SK-N-SH treated with all-trans-retinoic acid at 6 μM for 48 hours (cell line): ENCODE measurements at regions not wholly inside any gene's neighbourhood (a gene's known extent, or its start where the extent isn't known, plus 50 kb on each side); places are given as distances from the start of the nearest gene placed in this dataset.

Source experiments
- ATAC-seq: fragments of 200-7000 bp; cut with Tn5 transposase; 3 replicates; pipeline ENCODE4 v1.9.1; 2020; ENCODE audit warnings: mild to moderate bottlenecking, moderate library complexity
- ARNTL ChIP-seq: fragments of 450-650 bp; formaldehyde crosslinking; IDR thresholded peaks from 2 replicates; pipeline ENCODE4 v1.5.0; 2020; ENCODE audit warnings: low read depth, mild to moderate bottlenecking, moderate library complexity, borderline replicate concordance
- BACH2 ChIP-seq: fragments of 250-450 bp; sonication (Bioruptor Pico); IDR thresholded peaks from 2 replicates; pipeline ENCODE4 v1.9.0; 2021; ENCODE audit warnings: mild to moderate bottlenecking, borderline replicate concordance
- CSDC2 ChIP-seq: fragments of 250-450 bp; sonication (Bioruptor Pico); IDR thresholded peaks from 2 replicates; pipeline ENCODE4 v1.5.0; 2020; ENCODE audit warnings: mild to moderate bottlenecking, moderate library complexity
- ESRRG ChIP-seq: fragments of 250-450 bp; sonication (Bioruptor Pico); IDR thresholded peaks from 2 replicates; pipeline ENCODE4 v1.6.1; 2021; ENCODE audit warnings: mild to moderate bottlenecking
- GLIS3 ChIP-seq: fragments of 250-450 bp; sonication (Bioruptor Pico); IDR thresholded peaks from 2 replicates; pipeline ENCODE4 v1.5.0; 2020; ENCODE audit warnings: mild to moderate bottlenecking, moderate library complexity
- ISL1 ChIP-seq: fragments of 250-450 bp; sonication (Bioruptor Pico); IDR thresholded peaks from 2 replicates; pipeline ENCODE4 v2.1.2; 2022; ENCODE audit warnings: mild to moderate bottlenecking, moderate library complexity
- OSR1 ChIP-seq: fragments of 250-450 bp; sonication (Bioruptor Pico); IDR thresholded peaks from 2 replicates; pipeline ENCODE4 v1.8.0; 2022; ENCODE audit warnings: moderate library complexity, mild to moderate bottlenecking, inconsistent platforms
- PPARA ChIP-seq: fragments of 250-450 bp; sonication (Bioruptor Pico); IDR thresholded peaks from 2 replicates; pipeline ENCODE4 v1.5.0; 2020; ENCODE audit warnings: mild to moderate bottlenecking, borderline replicate concordance
- RARB ChIP-seq: fragments of 250-450 bp; sonication (Bioruptor Pico); IDR thresholded peaks from 2 replicates; pipeline ENCODE4 v1.8.0; 2021; ENCODE audit warnings: mild to moderate bottlenecking, moderate library complexity
- SNAI2 ChIP-seq: fragments of 250-450 bp; sonication (Bioruptor Pico); IDR thresholded peaks from 2 replicates; pipeline ENCODE4 v1.5.0; 2020; ENCODE audit warnings: mild to moderate bottlenecking, moderate library complexity
- TCF4 ChIP-seq: fragments of 250-450 bp; sonication (Bioruptor Pico); IDR thresholded peaks from 2 replicates; pipeline ENCODE4 v1.8.0; 2021; ENCODE audit warnings: mild to moderate bottlenecking, moderate library complexity, borderline replicate concordance
- TOX ChIP-seq: fragments of 250-450 bp; sonication (Bioruptor Pico); IDR thresholded peaks from 2 replicates; pipeline ENCODE4 v1.8.0; 2021; ENCODE audit warnings: mild to moderate bottlenecking, moderate library complexity, borderline replicate concordance
- ZC3H10 ChIP-seq: fragments of 250-450 bp; sonication (Bioruptor Pico); IDR thresholded peaks from 2 replicates; pipeline ENCODE4 v1.5.1; 2021; ENCODE audit warnings: mild to moderate bottlenecking, moderate library complexity
- ZFP3 ChIP-seq: fragments of 250-450 bp; sonication (Bioruptor Pico); IDR thresholded peaks from 2 replicates; pipeline ENCODE4 v1.5.0; 2020; ENCODE audit warnings: mild to moderate bottlenecking, moderate library complexity
- ZFP30 ChIP-seq: fragments of 450-650 bp; formaldehyde crosslinking; IDR thresholded peaks from 2 replicates; pipeline ENCODE4 v1.5.0; 2022; ENCODE audit warnings: mild to moderate bottlenecking, moderate library complexity
- ZNF565 ChIP-seq: fragments of 450-650 bp; formaldehyde crosslinking; conservative IDR thresholded peaks from 2 replicates; pipeline ENCODE4 v1.5.0; 2020; ENCODE audit warnings: low read depth, mild to moderate bottlenecking, moderate library complexity
- ZNF70 ChIP-seq: fragments of 450-650 bp; formaldehyde crosslinking; IDR thresholded peaks from 2 replicates; pipeline ENCODE4 v1.5.0; 2020; ENCODE audit warnings: mild to moderate bottlenecking, moderate library complexity
- ZNF8 ChIP-seq: fragments of 450-650 bp; formaldehyde crosslinking; IDR thresholded peaks from 2 replicates; pipeline ENCODE4 v1.5.0; 2020; ENCODE audit warnings: mild to moderate bottlenecking, moderate library complexity
- TF ChIP-seq, protein P1 (sequence below): fragments of 250-450 bp; sonication (Bioruptor Pico); IDR thresholded peaks from 2 replicates; pipeline ENCODE4 v1.8.0; 2021; ENCODE audit warnings: low read depth, mild to moderate bottlenecking, moderate library complexity, borderline replicate concordance
- TF ChIP-seq, protein P2 (sequence below): fragments of 250-450 bp; sonication (Bioruptor Pico); IDR thresholded peaks from 2 replicates; pipeline ENCODE4 v1.5.1; 2020; ENCODE audit warnings: low read depth, mild to moderate bottlenecking, moderate library complexity
- TF ChIP-seq, protein P3 (sequence below): fragments of 250-450 bp; sonication (Bioruptor Pico); IDR thresholded peaks from 2 replicates; pipeline ENCODE4 v1.5.1; 2021; ENCODE audit warnings: mild to moderate bottlenecking, moderate library complexity
- TF ChIP-seq, protein P4 (sequence below): fragments of 250-450 bp; sonication (Bioruptor Pico); IDR thresholded peaks from 2 replicates; pipeline ENCODE4 v1.5.0; 2020; ENCODE audit warnings: mild to moderate bottlenecking, moderate library complexity

DNA sequence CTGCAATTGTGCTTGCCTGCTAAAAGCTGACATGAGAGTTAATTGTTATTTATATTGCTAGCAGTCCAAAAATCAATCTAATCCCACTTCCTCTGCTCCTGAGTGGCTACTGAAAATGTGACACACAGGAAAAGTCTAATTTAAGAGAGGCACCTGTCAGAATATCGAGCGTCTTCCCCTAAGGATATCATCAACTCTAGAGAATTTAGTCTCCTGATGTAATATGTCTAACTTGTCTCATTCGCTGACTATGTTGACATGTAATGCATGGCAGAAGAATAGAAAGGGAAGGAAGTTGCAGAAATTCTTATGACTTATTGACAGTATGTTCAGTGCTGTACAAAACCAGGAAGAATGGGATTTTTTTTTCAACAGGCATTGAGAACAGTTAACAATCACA lies 893.4 kb upstream of the CDH8 start:
- ATAC-seq = no peak
- TF ChIP-seq ZFP3 (CRISPR knock-in tag) (no peak), ESRRG (CRISPR knock-in tag) (no peak), BACH2 (CRISPR knock-in tag) (no peak), CSDC2 (CRISPR knock-in tag) (no peak), TCF4 (CRISPR knock-in tag) (no peak), ISL1 (no peak), RARB (CRISPR knock-in tag) (no peak), ARNTL (CRISPR knock-in tag) (no peak), OSR1 (no peak), ZNF8 (CRISPR knock-in tag) (no peak)
- TF ChIP-seq, protein P1, sequence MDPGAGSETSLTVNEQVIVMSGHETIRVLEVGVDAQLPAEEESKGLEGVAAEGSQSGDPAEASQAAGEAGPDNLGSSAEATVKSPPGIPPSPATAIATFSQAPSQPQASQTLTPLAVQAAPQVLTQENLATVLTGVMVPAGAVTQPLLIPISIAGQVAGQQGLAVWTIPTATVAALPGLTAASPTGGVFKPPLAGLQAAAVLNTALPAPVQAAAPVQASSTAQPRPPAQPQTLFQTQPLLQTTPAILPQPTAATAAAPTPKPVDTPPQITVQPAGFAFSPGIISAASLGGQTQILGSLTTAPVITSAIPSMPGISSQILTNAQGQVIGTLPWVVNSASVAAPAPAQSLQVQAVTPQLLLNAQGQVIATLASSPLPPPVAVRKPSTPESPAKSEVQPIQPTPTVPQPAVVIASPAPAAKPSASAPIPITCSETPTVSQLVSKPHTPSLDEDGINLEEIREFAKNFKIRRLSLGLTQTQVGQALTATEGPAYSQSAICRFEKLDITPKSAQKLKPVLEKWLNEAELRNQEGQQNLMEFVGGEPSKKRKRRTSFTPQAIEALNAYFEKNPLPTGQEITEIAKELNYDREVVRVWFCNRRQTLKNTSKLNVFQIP (CRISPR knock-in tag) = no peak

DNA sequence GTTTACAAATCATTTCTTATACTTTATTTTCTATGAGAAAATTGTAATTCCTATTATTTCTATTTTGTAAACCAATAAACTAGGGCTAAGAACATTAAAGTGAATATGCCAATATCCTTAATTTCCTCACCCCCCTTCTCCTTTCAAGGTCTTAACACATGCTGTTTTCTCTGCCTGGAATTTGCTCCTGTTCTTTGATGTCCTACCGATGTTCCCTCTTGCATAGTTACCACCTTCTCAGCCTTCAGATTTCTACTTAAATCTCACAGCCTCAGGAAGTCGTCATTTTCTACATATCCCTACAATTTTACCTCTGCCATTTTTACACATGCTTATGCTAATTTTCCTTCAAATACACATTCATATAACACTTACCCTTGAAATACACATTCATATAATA lies 890.9 kb upstream of the CDH8 start:
- TF ChIP-seq, protein P2, sequence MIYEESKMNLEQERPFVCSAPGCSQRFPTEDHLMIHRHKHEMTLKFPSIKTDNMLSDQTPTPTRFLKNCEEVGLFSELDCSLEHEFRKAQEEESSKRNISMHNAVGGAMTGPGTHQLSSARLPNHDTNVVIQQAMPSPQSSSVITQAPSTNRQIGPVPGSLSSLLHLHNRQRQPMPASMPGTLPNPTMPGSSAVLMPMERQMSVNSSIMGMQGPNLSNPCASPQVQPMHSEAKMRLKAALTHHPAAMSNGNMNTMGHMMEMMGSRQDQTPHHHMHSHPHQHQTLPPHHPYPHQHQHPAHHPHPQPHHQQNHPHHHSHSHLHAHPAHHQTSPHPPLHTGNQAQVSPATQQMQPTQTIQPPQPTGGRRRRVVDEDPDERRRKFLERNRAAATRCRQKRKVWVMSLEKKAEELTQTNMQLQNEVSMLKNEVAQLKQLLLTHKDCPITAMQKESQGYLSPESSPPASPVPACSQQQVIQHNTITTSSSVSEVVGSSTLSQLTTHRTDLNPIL (CRISPR knock-in tag) = no peak
- no peak for TF ChIP-seq ZC3H10 (CRISPR knock-in tag)
- no peak for TF ChIP-seq ESRRG (CRISPR knock-in tag)
- no peak for TF ChIP-seq ZFP30 (CRISPR knock-in tag)
- no peak for TF ChIP-seq TCF4 (CRISPR knock-in tag)
- no peak for TF ChIP-seq RARB (CRISPR knock-in tag)
- TF ChIP-seq GLIS3 (CRISPR knock-in tag) = no peak
- TF ChIP-seq ARNTL (CRISPR knock-in tag) = no peak
- TF ChIP-seq ZNF565 (CRISPR knock-in tag) = no peak
- no peak for TF ChIP-seq ZNF70 (CRISPR knock-in tag)
- no peak for TF ChIP-seq SNAI2
- TF ChIP-seq, protein P1 (CRISPR knock-in tag) = no peak
- TF ChIP-seq ISL1 = no peak
- TF ChIP-seq CSDC2 (CRISPR knock-in tag) = no peak
- TF ChIP-seq, protein P3, sequence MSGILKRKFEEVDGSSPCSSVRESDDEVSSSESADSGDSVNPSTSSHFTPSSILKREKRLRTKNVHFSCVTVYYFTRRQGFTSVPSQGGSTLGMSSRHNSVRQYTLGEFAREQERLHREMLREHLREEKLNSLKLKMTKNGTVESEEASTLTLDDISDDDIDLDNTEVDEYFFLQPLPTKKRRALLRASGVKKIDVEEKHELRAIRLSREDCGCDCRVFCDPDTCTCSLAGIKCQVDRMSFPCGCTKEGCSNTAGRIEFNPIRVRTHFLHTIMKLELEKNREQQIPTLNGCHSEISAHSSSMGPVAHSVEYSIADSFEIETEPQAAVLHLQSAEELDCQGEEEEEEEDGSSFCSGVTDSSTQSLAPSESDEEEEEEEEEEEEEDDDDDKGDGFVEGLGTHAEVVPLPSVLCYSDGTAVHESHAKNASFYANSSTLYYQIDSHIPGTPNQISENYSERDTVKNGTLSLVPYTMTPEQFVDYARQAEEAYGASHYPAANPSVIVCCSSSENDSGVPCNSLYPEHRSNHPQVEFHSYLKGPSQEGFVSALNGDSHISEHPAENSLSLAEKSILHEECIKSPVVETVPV (CRISPR knock-in tag) = no peak
- TF ChIP-seq BACH2 (CRISPR knock-in tag) = no peak
- TF ChIP-seq, protein P4, sequence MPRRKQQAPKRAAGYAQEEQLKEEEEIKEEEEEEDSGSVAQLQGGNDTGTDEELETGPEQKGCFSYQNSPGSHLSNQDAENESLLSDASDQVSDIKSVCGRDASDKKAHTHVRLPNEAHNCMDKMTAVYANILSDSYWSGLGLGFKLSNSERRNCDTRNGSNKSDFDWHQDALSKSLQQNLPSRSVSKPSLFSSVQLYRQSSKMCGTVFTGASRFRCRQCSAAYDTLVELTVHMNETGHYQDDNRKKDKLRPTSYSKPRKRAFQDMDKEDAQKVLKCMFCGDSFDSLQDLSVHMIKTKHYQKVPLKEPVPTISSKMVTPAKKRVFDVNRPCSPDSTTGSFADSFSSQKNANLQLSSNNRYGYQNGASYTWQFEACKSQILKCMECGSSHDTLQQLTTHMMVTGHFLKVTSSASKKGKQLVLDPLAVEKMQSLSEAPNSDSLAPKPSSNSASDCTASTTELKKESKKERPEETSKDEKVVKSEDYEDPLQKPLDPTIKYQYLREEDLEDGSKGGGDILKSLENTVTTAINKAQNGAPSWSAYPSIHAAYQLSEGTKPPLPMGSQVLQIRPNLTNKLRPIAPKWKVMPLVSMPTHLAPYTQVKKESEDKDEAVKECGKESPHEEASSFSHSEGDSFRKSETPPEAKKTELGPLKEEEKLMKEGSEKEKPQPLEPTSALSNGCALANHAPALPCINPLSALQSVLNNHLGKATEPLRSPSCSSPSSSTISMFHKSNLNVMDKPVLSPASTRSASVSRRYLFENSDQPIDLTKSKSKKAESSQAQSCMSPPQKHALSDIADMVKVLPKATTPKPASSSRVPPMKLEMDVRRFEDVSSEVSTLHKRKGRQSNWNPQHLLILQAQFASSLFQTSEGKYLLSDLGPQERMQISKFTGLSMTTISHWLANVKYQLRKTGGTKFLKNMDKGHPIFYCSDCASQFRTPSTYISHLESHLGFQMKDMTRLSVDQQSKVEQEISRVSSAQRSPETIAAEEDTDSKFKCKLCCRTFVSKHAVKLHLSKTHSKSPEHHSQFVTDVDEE (CRISPR knock-in tag) = no peak
- no peak for TF ChIP-seq TOX (CRISPR knock-in tag)
- TF ChIP-seq, all 23 proteins: peak for 0
- ATAC-seq = no peak

DNA sequence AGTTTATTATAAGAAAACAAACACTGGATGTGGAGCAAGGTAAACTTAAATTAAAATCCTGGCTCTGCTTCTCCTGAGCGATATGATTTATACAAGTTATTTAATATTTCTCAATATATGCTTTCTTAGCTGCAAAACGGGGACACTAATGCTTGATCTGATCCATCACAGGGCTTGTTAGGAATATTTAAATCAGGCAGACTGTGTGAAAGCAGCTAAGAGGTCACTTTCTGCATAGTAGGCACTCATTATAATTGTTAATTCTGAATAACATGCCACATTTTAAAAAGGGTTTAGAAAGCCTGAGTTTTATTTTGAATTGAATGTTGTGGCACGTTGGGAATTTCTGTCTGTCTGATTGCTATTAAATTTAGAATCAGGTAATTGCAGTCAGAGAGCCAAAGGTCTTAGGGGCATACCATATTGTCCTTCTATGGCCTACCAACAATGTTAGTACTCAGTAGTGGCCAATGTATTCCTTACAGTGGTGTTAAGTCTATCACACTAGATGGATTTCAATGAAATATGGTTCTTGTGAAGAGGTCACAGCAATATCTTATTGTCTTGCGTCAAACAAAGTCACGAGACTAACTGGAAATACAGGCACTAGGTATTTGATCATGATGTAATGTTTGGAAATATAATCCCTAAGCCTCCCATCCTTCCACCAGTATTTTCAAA lies 890.0 kb upstream of the CDH8 start:
- ATAC-seq = no peak

More for the DNA sequence above, 890.0 kb upstream of the CDH8 start:
- TF ChIP-seq ZC3H10 (CRISPR knock-in tag) (no peak), PPARA (CRISPR knock-in tag) (no peak), ISL1 (no peak), ZFP3 (CRISPR knock-in tag) (no peak), ZNF8 (CRISPR knock-in tag) (no peak), TCF4 (CRISPR knock-in tag) (no peak), SNAI2 (no peak), RARB (CRISPR knock-in tag) (no peak), TOX (CRISPR knock-in tag) (no peak)
- TF ChIP-seq, protein P1 (CRISPR knock-in tag) = no peak
- TF ChIP-seq, all 23 proteins: peak for 0
